DOHH2 (cell line): ENCODE measurements at regions not wholly inside any gene's neighbourhood (a gene's known extent, or its start where the extent isn't known, plus 50 kb on each side); places are given as distances from the start of the nearest gene placed in this dataset.

Source experiments
- EZH2phosphoT487 ChIP-seq: fragments of 200-600 bp; sonication (generic); IDR thresholded peaks from 2 replicates; pipeline ENCODE4 v1.6.1; 2017; ENCODE audit warnings: borderline replicate concordance, mild to moderate bottlenecking, antibody characterized with exemption, low read length, moderate library complexity, mixed read lengths
- TF ChIP-seq, protein P1 (sequence below): fragments of 200-600 bp; sonication (generic); IDR thresholded peaks from one replicate; pipeline ENCODE4 v1.5.1; 2014; ENCODE audit warnings: antibody characterized with exemption, mild to moderate bottlenecking, low read depth, low read length; ENCODE audit not compliant: poor library complexity, severe bottlenecking

DNA sequence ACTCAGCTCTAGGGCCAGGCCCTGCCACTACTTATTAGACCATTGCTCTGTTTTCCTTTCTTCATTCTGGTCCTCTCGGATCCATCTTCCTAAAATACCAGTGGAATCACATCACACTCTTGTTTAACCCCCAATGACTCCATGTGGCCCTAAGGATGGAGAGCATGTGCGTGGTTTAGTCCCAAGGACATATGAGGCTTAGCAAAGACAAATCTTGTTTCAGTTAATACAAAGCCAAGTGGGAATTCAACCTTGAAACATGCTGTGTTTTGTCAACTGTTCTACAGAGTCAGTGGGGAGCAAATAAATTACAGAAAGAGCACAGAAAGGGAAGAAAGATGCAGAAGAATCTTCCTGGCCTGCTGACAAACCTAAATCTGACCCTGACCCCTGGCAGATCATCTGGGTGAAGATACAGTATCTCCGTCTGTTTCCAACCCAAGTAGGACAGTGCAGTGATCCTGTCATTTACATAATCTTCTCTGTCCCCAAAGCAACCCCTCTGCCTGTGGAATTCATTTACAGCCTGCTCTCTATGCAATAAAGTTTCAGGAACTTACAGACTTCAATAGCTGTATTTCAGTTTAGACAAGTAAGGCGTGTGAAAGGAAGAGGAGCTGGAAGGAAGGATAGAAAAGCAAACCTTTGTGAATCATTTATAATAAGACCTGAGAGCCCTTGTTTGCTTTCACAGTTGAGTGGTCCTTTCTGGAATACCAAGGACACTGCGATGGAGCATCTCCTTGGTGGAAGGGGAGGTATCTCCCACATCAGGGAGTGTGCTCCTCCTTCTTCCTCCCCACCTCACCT, 144.0 kb downstream of the THBS2 start:
- TF ChIP-seq, protein P1, sequence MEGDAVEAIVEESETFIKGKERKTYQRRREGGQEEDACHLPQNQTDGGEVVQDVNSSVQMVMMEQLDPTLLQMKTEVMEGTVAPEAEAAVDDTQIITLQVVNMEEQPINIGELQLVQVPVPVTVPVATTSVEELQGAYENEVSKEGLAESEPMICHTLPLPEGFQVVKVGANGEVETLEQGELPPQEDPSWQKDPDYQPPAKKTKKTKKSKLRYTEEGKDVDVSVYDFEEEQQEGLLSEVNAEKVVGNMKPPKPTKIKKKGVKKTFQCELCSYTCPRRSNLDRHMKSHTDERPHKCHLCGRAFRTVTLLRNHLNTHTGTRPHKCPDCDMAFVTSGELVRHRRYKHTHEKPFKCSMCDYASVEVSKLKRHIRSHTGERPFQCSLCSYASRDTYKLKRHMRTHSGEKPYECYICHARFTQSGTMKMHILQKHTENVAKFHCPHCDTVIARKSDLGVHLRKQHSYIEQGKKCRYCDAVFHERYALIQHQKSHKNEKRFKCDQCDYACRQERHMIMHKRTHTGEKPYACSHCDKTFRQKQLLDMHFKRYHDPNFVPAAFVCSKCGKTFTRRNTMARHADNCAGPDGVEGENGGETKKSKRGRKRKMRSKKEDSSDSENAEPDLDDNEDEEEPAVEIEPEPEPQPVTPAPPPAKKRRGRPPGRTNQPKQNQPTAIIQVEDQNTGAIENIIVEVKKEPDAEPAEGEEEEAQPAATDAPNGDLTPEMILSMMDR, result no peak
- TF ChIP-seq EZH2phosphoT487, result no peak
